Sigmoid colon (tissue), 6 donors: ENCODE measurements at regions not wholly inside any gene's neighbourhood (a gene's known extent, or its start where the extent isn't known, plus 50 kb on each side); places are given as distances from the start of the nearest gene placed in this dataset.

ENCODE experiments used
- DNase-seq: peaks from one replicate; pipeline ENCODE4 v3.0.0-alpha.2; 2019
- H3K27ac ChIP-seq, 4 donors: fragments of 200-600 bp; sonication (generic); one replicate each; pipeline ENCODE4 v1.5.1; 2016 to 2019; ENCODE audit warnings: mild to moderate bottlenecking in 1 of 4
- H3K27me3 ChIP-seq, 3 donors: fragments of 200-600 bp; sonication (generic); one replicate each; pipeline ENCODE4 v1.5.1; 2019; ENCODE audit warnings: mild to moderate bottlenecking in 1 of 3
- H3K36me3 ChIP-seq, 4 donors: fragments of 200-600 bp; sonication (generic); one replicate each; pipeline ENCODE4 v1.5.1; 2016 to 2019
- H3K4me1 ChIP-seq, 4 donors: fragments of 200-600 bp; sonication (generic); one replicate each; pipeline ENCODE4 v1.5.1; 2017 to 2019
- H3K4me3 ChIP-seq, 4 donors: fragments of 200-600 bp; sonication (generic); one replicate each; pipeline ENCODE4 v1.5.1; 2017 to 2019; ENCODE audit warnings: mild to moderate bottlenecking in 2 of 4, moderate library complexity in 1 of 4
- H3K9me3 ChIP-seq, 4 donors: fragments of 200-600 bp in 3 of 4; sonication (generic) in 3 of 4; one replicate each; pipeline versions ENCODE4 v1.5.1 to v1.6.1; 2013 to 2019
- EP300 ChIP-seq, 4 donors: sonication (generic); formaldehyde crosslinking; IDR thresholded peaks; one replicate each; pipeline ENCODE4 v1.6.1; 2017; ENCODE audit warnings: antibody characterized with exemption in 4 of 4
- POLR2A ChIP-seq, 2 donors: fragments of 450-650 bp; IDR thresholded peaks; one replicate each; pipeline ENCODE4 v1.6.1; 2016; ENCODE audit warnings: antibody characterized with exemption in 2 of 2, mild to moderate bottlenecking in 2 of 2, moderate library complexity in 2 of 2
- POLR2AphosphoS5 ChIP-seq, 4 donors: sonication (generic); formaldehyde crosslinking; IDR thresholded peaks; one replicate each; pipeline ENCODE4 v1.6.1; 2017; ENCODE audit warnings: antibody characterized with exemption in 4 of 4
- WGBS, 2 donors: extraction: QIAGEN DNeasy Blood & Tissue Kit; methylation state at CpG; one replicate each; pipeline ENCODE4 v1.1.7; 2013; 5-methylcytosine and 5-hydroxymethylcytosine counted together
- intact Hi-C: fragments of 100-400 bp; cut with DNase I; formaldehyde crosslinking; loops from one replicate; pipeline ENCODE4 v1.15.1; 2023
- TF ChIP-seq, protein P1 (sequence below), 4 experiments: fragments of 450-650 bp in 3 of 4; fragments of 200-600 bp in 1 of 4; IDR thresholded peaks; one replicate each; pipeline ENCODE4 v1.5.1; 2016 to 2019; ENCODE audit warnings: antibody characterized with exemption in 4 of 4, mild to moderate bottlenecking in 3 of 4, moderate library complexity in 2 of 4
- donor health status: healthy with polysubstance abuse.
- donor health status: healthy.

DNA sequence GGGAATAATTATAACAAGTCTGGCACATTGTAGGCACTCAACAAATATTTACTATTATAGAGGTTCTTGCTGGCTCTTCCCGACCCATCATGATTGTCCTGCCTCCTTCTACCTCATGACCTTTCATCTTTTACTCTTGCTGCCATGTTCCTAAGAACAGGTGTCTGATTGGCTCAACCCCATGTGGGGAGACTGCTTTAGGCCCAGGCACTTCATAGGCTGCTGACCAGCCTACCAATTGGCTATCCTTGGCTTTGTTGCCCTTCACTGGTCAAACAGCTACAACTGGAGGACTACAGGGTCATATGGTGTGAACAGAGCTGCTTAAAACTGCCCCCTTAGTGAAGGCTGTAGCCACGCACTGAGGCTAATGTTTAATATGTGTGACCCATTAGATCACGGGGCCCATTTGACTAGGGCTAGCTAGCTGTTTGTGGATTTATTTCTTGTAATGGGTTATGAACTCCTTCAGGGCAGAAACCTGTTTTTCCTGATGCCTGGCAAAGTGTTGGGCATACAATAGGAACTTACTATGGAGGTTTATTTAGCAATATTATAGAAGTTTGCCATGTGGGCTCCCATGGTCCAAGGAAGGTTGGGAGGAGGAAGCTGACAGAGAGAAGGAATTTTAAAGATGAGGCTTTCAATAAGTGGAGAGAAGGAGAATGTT is 239.9 kb upstream of the TBC1D5 start:
- WGBS, 2 donors: 87 to 89% methylated on average over 3 of the region's 3 CpGs
- Histone ChIP-seq H3K27ac (no peak overlapping the region), H3K36me3 (no peaks in the 10 kb centered on the region), H3K9me3 (no peaks in the 10 kb centered on the region), H3K27me3 (no peaks in the 10 kb centered on the region), H3K4me3 (no peak overlapping the region), H3K4me1 (peaks cover 0 to 49% (median 19%) of the 10 kb centered on the region in 4 donors)
- DNase-seq: no peak
- TF ChIP-seq EP300 (IDR thresholded peaks at IDR 0.05): no peak
- intact Hi-C loops: no loop called here

DNA sequence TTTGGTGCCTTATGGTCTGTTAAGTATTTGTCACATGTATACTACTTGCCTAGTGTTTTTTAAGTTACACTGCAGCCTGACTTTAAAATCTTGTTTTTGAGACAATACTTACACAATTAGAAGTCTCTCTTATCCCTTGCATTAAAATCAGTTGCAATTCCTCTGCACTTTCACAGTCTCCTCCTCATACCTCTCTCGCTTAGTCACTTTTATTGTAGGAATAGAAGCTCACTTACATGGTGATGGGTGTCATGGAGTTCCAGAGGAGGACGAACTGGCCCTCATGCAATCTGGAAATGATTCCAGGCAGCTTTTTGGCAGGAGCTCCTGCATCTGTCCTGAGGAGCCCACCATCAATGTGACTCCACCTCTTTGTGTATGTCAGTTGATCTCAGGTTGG is 238.4 kb upstream of the TBC1D5 start:
- DNase-seq: no peak
- intact Hi-C loops: no loop called here
- H3K27ac ChIP-seq: peak overlapping the region in 2 of 4 donors; percentile 51 to 60
- peaks cover 0 to 49% (median 28%) of the 10 kb centered on the region in 4 donors for H3K4me1 ChIP-seq
- TF ChIP-seq, protein P1, sequence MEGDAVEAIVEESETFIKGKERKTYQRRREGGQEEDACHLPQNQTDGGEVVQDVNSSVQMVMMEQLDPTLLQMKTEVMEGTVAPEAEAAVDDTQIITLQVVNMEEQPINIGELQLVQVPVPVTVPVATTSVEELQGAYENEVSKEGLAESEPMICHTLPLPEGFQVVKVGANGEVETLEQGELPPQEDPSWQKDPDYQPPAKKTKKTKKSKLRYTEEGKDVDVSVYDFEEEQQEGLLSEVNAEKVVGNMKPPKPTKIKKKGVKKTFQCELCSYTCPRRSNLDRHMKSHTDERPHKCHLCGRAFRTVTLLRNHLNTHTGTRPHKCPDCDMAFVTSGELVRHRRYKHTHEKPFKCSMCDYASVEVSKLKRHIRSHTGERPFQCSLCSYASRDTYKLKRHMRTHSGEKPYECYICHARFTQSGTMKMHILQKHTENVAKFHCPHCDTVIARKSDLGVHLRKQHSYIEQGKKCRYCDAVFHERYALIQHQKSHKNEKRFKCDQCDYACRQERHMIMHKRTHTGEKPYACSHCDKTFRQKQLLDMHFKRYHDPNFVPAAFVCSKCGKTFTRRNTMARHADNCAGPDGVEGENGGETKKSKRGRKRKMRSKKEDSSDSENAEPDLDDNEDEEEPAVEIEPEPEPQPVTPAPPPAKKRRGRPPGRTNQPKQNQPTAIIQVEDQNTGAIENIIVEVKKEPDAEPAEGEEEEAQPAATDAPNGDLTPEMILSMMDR (IDR thresholded peaks at IDR 0.05): no peak
- TF ChIP-seq EP300 (IDR thresholded peaks at IDR 0.05) (no peak), POLR2AphosphoS5 (IDR thresholded peaks at IDR 0.05) (no peak), POLR2A (IDR thresholded peaks at IDR 0.05) (no peak)
- WGBS, 2 donors: 73 to 85% methylated on average over 2 of the region's 2 CpGs
- no peaks in the 10 kb centered on the region for H3K36me3 ChIP-seq
- no peak overlapping the region for H3K4me3 ChIP-seq
- H3K27me3 ChIP-seq: no peaks in the 10 kb centered on the region
- H3K9me3 ChIP-seq: no peaks in the 10 kb centered on the region

DNA sequence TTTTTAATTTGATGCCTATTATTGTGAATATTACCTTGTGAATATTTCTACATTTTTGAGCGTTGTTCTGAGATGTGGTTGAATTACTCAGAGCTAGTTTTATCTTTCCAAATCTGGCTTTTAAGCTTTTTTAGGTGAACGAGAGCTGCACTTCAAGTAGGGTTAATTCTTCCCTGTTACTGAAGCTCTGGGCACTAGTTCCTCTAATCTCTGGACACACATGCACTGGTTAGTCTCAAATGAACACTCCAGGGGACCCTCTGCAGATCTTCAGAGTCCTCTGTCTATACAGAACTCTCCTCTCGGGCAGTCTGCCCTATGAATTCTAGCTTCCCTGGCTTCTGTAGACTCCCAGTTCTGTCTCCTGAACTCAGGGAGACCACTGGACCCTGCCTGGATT is 237.5 kb upstream of the TBC1D5 start:
- intact Hi-C loops: loop anchor here (5.0 to 10.0 kb wide), 4 partner anchors 232 to 465 kb away; partner anchors contain the start of gene TBC1D5
- 67 to 78% methylated on average over 3 of the region's 3 CpGs for WGBS, 2 donors
- H3K4me1 ChIP-seq: peaks cover 0 to 51% (median 29%) of the 10 kb centered on the region in 4 donors

DNA sequence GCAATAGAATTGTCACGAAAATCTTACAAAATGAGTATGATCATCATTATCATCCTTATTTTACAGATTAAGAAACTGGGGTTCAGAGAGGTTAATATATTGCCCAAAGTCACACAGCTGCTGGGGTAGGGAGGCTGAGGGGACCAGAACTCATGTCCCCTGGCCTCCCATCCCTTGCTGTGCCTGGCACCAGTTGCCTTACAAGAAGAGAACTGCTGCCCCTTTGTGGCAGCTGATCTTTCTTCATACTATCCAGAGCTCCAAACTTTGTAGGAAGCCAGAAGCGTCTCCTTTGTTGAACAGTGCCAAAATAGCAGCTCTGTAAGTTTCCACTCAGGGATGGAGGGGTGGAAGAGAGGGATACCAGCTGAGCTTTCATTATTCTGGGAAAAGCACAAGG is 236.8 kb upstream of the TBC1D5 start:
- Histone ChIP-seq H3K9me3 (no peaks in the 10 kb centered on the region), H3K27ac (peak overlapping the region in 3 of 4 donors; percentile 35 to 60 (median 51)), H3K27me3 (no peaks in the 10 kb centered on the region), H3K36me3 (no peaks in the 10 kb centered on the region), H3K4me1 (peaks cover 0 to 54% (median 29%) of the 10 kb centered on the region in 4 donors), H3K4me3 (no peak overlapping the region)
- peak; percentile 73 for DNase-seq
- intact Hi-C loops: loop anchor here (5.0 to 10.0 kb wide), 4 partner anchors 233 to 466 kb away; partner anchors contain the start of gene TBC1D5
- TF ChIP-seq POLR2AphosphoS5 (IDR thresholded peaks at IDR 0.05): peak in 3 of 4 donors; percentile 26 to 48 (median 44)
- no peak for TF ChIP-seq POLR2A (IDR thresholded peaks at IDR 0.05)
- TF ChIP-seq, protein P1 (IDR thresholded peaks at IDR 0.05): peak in 1 of 4 experiments; percentile 30
- TF ChIP-seq EP300 (IDR thresholded peaks at IDR 0.05): no peak
- WGBS, 2 donors: 59 to 60% methylated on average over 2 of the region's 2 CpGs

More for the DNA sequence above, 237.5 kb upstream of the TBC1D5 start:
- Histone ChIP-seq H3K36me3 (no peaks in the 10 kb centered on the region), H3K4me3 (no peak overlapping the region), H3K27ac (peak overlapping the region in 3 of 4 donors; percentile 35 to 60 (median 51)), H3K9me3 (no peaks in the 10 kb centered on the region), H3K27me3 (no peaks in the 10 kb centered on the region)
- TF ChIP-seq, protein P1 (IDR thresholded peaks at IDR 0.05): no peak
- TF ChIP-seq POLR2A (IDR thresholded peaks at IDR 0.05) (no peak), EP300 (IDR thresholded peaks at IDR 0.05) (no peak), POLR2AphosphoS5 (IDR thresholded peaks at IDR 0.05) (no peak)
- DNase-seq: no peak

DNA sequence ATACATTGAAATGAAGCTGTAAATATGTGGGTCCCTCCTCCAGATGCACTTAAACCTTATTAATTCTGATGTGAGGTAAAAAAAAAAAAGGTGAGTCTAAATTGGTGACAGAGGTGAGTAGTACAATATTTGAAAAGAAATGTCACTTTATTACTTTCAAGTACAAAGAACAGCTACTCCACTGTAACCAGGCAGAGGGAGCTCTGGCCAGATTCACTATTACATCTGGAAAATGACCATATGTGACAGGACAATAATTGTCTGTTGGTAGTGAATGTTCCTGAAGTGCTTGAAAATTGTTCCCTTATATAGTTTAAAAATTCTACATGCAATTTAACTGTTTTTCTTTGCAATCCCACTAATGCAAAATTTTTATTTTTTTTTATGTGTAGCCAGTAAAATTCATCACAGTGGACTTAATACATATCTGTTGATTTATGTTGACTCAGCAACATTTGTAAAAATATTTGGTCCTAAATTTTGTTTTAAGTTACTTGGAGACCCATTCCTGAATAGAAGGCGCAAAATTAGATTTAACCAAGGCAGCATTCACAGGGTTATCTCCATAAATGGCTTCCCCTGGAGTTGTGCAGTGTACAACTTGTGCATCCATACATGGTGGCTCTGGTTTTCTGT is 231.9 kb upstream of the TBC1D5 start:
- no peaks in the 10 kb centered on the region for H3K27me3 ChIP-seq
- 88 to 96% methylated on average over 1 of the region's 1 CpG for WGBS, 2 donors
- H3K9me3 ChIP-seq: no peaks in the 10 kb centered on the region
- peaks cover 0 to 75% (median 44%) of the 10 kb centered on the region in 4 donors for H3K4me1 ChIP-seq
- H3K27ac ChIP-seq: peak overlapping the region in 1 of 4 donors; percentile 21
- no peak for DNase-seq
- TF ChIP-seq, protein P1 (IDR thresholded peaks at IDR 0.05): no peak
- no peak for TF ChIP-seq EP300 (IDR thresholded peaks at IDR 0.05)
- TF ChIP-seq POLR2AphosphoS5 (IDR thresholded peaks at IDR 0.05): no peak
- no peak for TF ChIP-seq POLR2A (IDR thresholded peaks at IDR 0.05)
- intact Hi-C loops: loop anchor here (10.0 kb wide), 3 partner anchors 230 to 470 kb away; partner anchors contain the start of gene TBC1D5
- H3K36me3 ChIP-seq: no peaks in the 10 kb centered on the region
- no peak overlapping the region for H3K4me3 ChIP-seq
